HG02588 (cell line): ENCODE measurements at regions not wholly inside any gene's neighbourhood (a gene's known extent, or its start where the extent isn't known, plus 50 kb on each side); places are given as distances from the start of the nearest gene placed in this dataset.
A peak's percentile ranks its signal among the peaks of the same experiment; 100 is the strongest.
"Not testable (repeated sequence)": the region's sequence is repeated elsewhere in the genome, so short reads cannot be mapped to it uniquely, and the experiment has no call there.

Experiments used
- ATAC-seq: cut with Tn5 transposase; IDR thresholded peaks from one replicate; pipeline ENCODE4 v1.9.1; 2021; ENCODE audit warnings: mild to moderate bottlenecking, moderate library complexity; ENCODE audit not compliant: unreplicated experiment

GRCh38 chr11:67806183-67806582 lies 131.8 kb upstream of the ALDH3B2 start:
- ATAC-seq: not testable (repeated sequence)

GRCh38 chr11:67805253-67806126 lies 131.1 kb upstream of the ALDH3B2 start:
- peak; percentile 92 for ATAC-seq

- not testable (repeated sequence) for ATAC-seq
These were observed 130.2 kb upstream of the ALDH3B2 start for GRCh38 chr11:67804435-67805252.

GRCh38 chr11:67803519-67803918 lies 129.1 kb upstream of the ALDH3B2 start:
- ATAC-seq: not testable (repeated sequence)

- ATAC-seq: not testable (repeated sequence)
These were observed 128.6 kb upstream of the ALDH3B2 start for GRCh38 chr11:67803055-67803454.

GRCh38 chr11:67802623-67803022 lies 128.2 kb upstream of the ALDH3B2 start:
- ATAC-seq: not testable (repeated sequence)

- not testable (repeated sequence) for ATAC-seq
These were observed 127.0 kb upstream of the ALDH3B2 start for GRCh38 chr11:67801397-67801796.

GRCh38 chr11:67800591-67800990 lies 126.2 kb upstream of the ALDH3B2 start:
- not testable (repeated sequence) for ATAC-seq

- not testable (repeated sequence) for ATAC-seq
These were observed 125.4 kb upstream of the ALDH3B2 start for GRCh38 chr11:67799808-67800207.

GRCh38 chr11:67797726-67798521 lies 123.5 kb upstream of the ALDH3B2 start:
- not testable (repeated sequence) for ATAC-seq

- ATAC-seq: no peak
These were observed 121.3 kb upstream of the ALDH3B2 start for GRCh38 chr11:67795746-67796145.

- not testable (repeated sequence) for ATAC-seq
These were observed 119.3 kb upstream of the ALDH3B2 start for GRCh38 chr11:67793750-67794149.

GRCh38 chr11:67792273-67792990 lies 118.0 kb upstream of the ALDH3B2 start:
- not testable (repeated sequence) for ATAC-seq

- not testable (repeated sequence) for ATAC-seq
These were observed 117.3 kb upstream of the ALDH3B2 start for GRCh38 chr11:67791598-67792170.

- not testable (repeated sequence) for ATAC-seq
These were observed 113.9 kb upstream of the ALDH3B2 start for GRCh38 chr11:67788341-67788695.

- not testable (repeated sequence) for ATAC-seq
These were observed 113.4 kb upstream of the ALDH3B2 start for GRCh38 chr11:67787681-67788340.

- ATAC-seq: not testable (repeated sequence)
These were observed 107.5 kb upstream of the ALDH3B2 start for GRCh38 chr11:67781967-67782366.

- ATAC-seq: not testable (repeated sequence)
These were observed 107.1 kb upstream of the ALDH3B2 start for GRCh38 chr11:67781506-67781905.

- no peak for ATAC-seq
These were observed 105.6 kb upstream of the ALDH3B2 start for GRCh38 chr11:67780056-67780455.
